Suprapubic skin (tissue), 3 donors: ENCODE measurements at regions not wholly inside any gene's neighbourhood (a gene's known extent, or its start where the extent isn't known, plus 50 kb on each side); places are given as distances from the start of the nearest gene placed in this dataset.

Experiments used
- EP300 ChIP-seq: sonication (generic); formaldehyde crosslinking; IDR thresholded peaks from one replicate; pipeline ENCODE4 v1.6.1; 2017; ENCODE audit warnings: antibody characterized with exemption
- POLR2A ChIP-seq, 2 donors: fragments of 450-650 bp; IDR thresholded peaks; one replicate each; pipeline ENCODE4 v1.6.1; 2017; ENCODE audit warnings: antibody characterized with exemption in 2 of 2, mild to moderate bottlenecking in 2 of 2, moderate library complexity in 2 of 2
- TF ChIP-seq, protein P1 (sequence below), 2 donors: fragments of 200-600 bp in 1 of 2; fragments of 450-650 bp in 1 of 2; sonication (generic) in 1 of 2; IDR thresholded peaks; one replicate each; pipeline ENCODE4 v1.5.1; 2016 to 2019; ENCODE audit warnings: antibody characterized with exemption in 2 of 2, mild to moderate bottlenecking in 1 of 2, moderate library complexity in 1 of 2

DNA sequence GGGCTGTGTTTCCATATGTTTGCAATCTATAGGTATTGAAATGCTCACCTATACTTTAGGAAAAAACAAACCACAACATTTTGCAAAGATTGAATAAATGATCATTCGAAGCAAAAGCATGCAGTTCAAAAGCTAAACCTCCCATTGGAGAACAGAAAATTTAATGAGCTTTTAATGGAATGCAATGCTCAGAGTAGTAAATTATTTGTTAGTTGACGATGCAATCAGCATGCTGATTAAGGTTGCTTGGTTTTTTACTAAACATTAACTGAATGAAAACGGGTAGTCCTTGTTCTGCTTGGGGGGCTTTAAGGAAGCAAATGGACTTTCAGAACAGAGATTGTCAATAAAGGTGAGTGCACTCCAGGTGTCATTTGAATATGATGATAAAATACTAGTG lies 123.3 kb upstream of the TMEM161B start:
- TF ChIP-seq EP300, result no peak
- no peak for TF ChIP-seq POLR2A (IDR thresholded peaks at IDR 0.05)
- TF ChIP-seq, protein P1, sequence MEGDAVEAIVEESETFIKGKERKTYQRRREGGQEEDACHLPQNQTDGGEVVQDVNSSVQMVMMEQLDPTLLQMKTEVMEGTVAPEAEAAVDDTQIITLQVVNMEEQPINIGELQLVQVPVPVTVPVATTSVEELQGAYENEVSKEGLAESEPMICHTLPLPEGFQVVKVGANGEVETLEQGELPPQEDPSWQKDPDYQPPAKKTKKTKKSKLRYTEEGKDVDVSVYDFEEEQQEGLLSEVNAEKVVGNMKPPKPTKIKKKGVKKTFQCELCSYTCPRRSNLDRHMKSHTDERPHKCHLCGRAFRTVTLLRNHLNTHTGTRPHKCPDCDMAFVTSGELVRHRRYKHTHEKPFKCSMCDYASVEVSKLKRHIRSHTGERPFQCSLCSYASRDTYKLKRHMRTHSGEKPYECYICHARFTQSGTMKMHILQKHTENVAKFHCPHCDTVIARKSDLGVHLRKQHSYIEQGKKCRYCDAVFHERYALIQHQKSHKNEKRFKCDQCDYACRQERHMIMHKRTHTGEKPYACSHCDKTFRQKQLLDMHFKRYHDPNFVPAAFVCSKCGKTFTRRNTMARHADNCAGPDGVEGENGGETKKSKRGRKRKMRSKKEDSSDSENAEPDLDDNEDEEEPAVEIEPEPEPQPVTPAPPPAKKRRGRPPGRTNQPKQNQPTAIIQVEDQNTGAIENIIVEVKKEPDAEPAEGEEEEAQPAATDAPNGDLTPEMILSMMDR (IDR thresholded peaks at IDR 0.05), result no peak
